SK-N-SH (cell line): ENCODE measurements at regions not wholly inside any gene's neighbourhood (a gene's known extent, or its start where the extent isn't known, plus 50 kb on each side); places are given as distances from the start of the nearest gene placed in this dataset.
A peak's percentile ranks its signal among the peaks of the same experiment; 100 is the strongest.

ENCODE experiments used
- EP300 ChIP-seq, 2 experiments: IDR thresholded peaks; 2 replicates each; pipeline versions ENCODE4 v1.4.0 to v1.6.1; 2012; ENCODE audit warnings: borderline replicate concordance in 1 of 2, low read depth in 1 of 2, low read length in 1 of 2
- FOSL2 ChIP-seq: IDR thresholded peaks from 2 replicates; pipeline ENCODE4 v1.4.0; 2012; ENCODE audit warnings: low read depth, mild to moderate bottlenecking, moderate library complexity, borderline replicate concordance
- FOXJ3 ChIP-seq: sonication (generic); formaldehyde crosslinking; IDR thresholded peaks from 2 replicates; pipeline ENCODE4 v1.5.1; 2020; ENCODE audit warnings: mild to moderate bottlenecking, missing genetic modification reagents
- JUND ChIP-seq: IDR thresholded peaks from 2 replicates; pipeline ENCODE4 v1.4.0; 2012
- MXI1 ChIP-seq: IDR thresholded peaks from 2 replicates; pipeline ENCODE4 v1.6.1; 2012; ENCODE audit warnings: mild to moderate bottlenecking, low read depth, low read length, improper control_type of control experiment
- NFIC ChIP-seq: IDR thresholded peaks from 2 replicates; pipeline ENCODE4 v1.4.0; 2012; ENCODE audit warnings: borderline replicate concordance
- POLR2AphosphoS5 ChIP-seq: IDR thresholded peaks from 2 replicates; pipeline ENCODE4 v1.6.1; 2012; ENCODE audit warnings: low read depth, low read length
- RAD21 ChIP-seq: IDR thresholded peaks from 2 replicates; pipeline ENCODE4 v1.6.1; 2012; ENCODE audit warnings: mild to moderate bottlenecking, low read length
- RFX5 ChIP-seq: IDR thresholded peaks from 2 replicates; pipeline ENCODE4 v1.6.1; 2012; ENCODE audit warnings: mild to moderate bottlenecking, improper control_type of control experiment, low read length
- RXRA ChIP-seq: IDR thresholded peaks from 2 replicates; pipeline ENCODE4 v1.4.0; 2012; ENCODE audit warnings: low read depth, mild to moderate bottlenecking, borderline replicate concordance
- SMC3 ChIP-seq: IDR thresholded peaks from 2 replicates; pipeline ENCODE4 v1.6.1; 2012; ENCODE audit warnings: low read depth, low read length, improper control_type of control experiment
- TEAD4 ChIP-seq: IDR thresholded peaks from 2 replicates; pipeline ENCODE4 v1.4.0; 2012; ENCODE audit warnings: mild to moderate bottlenecking, borderline replicate concordance; ENCODE audit not compliant: insufficient read depth
- TF ChIP-seq, protein P1 (sequence below): fragments of 200-600 bp; sonication (generic); IDR thresholded peaks from 2 replicates; pipeline ENCODE4 v1.6.1; 2017; ENCODE audit warnings: antibody characterized with exemption, mild to moderate bottlenecking, moderate library complexity

DNA sequence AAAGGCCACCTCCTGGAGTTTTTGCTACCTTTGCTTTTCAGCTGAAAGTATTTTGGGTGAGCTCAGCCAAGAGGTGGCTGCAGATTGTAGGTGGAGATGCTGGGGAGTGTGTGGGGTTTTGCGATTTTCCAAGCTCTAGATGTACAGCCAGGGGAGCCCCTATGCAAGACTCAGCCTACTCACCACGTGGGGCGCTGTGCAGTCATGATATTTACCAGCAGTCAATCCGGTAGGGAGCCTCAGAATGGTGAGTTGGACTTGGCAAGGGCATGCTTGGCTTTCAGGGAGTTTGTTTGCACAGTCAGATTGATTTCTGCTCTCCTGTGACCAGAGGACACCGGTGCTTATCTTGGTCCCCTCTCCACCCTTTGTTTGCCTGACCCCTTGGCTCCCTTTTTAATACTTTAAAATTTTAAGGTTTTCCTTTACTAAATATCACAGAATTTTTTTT is 175.3 kb downstream of the UTP18 start:
- TF ChIP-seq POLR2AphosphoS5 (no peak), FOSL2 (no peak), EP300 (IDR thresholded peaks at IDR 0.05; ENCODE audit: borderline replicate concordance in 1 of 2, low read depth in 1 of 2, low read length in 1 of 2) (no peak), NFIC (no peak), RFX5 (no peak), JUND (no peak), MXI1 (no peak), SMC3 (peak; percentile 10; the same call in 1 of the 2 replicates), FOXJ3 (CRISPR knock-in tag) (no peak), RXRA (no peak), TEAD4 (no peak), RAD21 (peak; percentile 63)
- TF ChIP-seq, protein P1, sequence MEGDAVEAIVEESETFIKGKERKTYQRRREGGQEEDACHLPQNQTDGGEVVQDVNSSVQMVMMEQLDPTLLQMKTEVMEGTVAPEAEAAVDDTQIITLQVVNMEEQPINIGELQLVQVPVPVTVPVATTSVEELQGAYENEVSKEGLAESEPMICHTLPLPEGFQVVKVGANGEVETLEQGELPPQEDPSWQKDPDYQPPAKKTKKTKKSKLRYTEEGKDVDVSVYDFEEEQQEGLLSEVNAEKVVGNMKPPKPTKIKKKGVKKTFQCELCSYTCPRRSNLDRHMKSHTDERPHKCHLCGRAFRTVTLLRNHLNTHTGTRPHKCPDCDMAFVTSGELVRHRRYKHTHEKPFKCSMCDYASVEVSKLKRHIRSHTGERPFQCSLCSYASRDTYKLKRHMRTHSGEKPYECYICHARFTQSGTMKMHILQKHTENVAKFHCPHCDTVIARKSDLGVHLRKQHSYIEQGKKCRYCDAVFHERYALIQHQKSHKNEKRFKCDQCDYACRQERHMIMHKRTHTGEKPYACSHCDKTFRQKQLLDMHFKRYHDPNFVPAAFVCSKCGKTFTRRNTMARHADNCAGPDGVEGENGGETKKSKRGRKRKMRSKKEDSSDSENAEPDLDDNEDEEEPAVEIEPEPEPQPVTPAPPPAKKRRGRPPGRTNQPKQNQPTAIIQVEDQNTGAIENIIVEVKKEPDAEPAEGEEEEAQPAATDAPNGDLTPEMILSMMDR: peak; percentile 42
